ENCODE measurements at regions not wholly inside any gene's neighbourhood (a gene's known extent, or its start where the extent isn't known, plus 50 kb on each side); places are given as distances from the start of the nearest gene placed in this dataset.

- Mint-ChIP-seq H3K27ac (no peak overlapping the region), H3K27me3 (no peaks in the 10 kb centered on the region), H3K4me1 (no peaks in the 10 kb centered on the region), H3K4me3 (no peak overlapping the region), H3K36me3 (no peaks in the 10 kb centered on the region), H3K9me3 (peaks cover 0 to 9% (median 2%) of the 10 kb centered on the region in 11 donors)
- ChIA-PET CTCF (no interaction called here), POLR2A (no interaction called here)
- no peak for ATAC-seq
- no peaks in the 10 kb centered on the region for H3K27me3 ChIP-seq (ENCODE audit: control insufficient read depth in 2 of 2, insufficient read depth in 2 of 2, low read length in 2 of 2)
- H3K27ac ChIP-seq (ENCODE audit: low read depth, low read length) = no peak overlapping the region
- H3K4me1 ChIP-seq (ENCODE audit: control insufficient read depth in 2 of 2, insufficient read depth in 2 of 2, low read length in 2 of 2) = no peaks in the 10 kb centered on the region
- intact Hi-C loops (cut with micrococcal nuclease) = no loop called here
- no peaks in the 10 kb centered on the region for H3K36me3 ChIP-seq (ENCODE audit: control insufficient read depth in 2 of 3, insufficient read depth in 3 of 3, low read length in 3 of 3)
- no peak for DNase-seq
- H3K9me3 ChIP-seq (ENCODE audit: control insufficient read depth in 2 of 3, low read length in 3 of 3) = no peaks in the 10 kb centered on the region
- H3K4me3 ChIP-seq (ENCODE audit: low read length) = no peak overlapping the region
Observed at GRCh38 chr11:70772950-70773349, 374.6 kb downstream of the CTTN start.

DNA sequence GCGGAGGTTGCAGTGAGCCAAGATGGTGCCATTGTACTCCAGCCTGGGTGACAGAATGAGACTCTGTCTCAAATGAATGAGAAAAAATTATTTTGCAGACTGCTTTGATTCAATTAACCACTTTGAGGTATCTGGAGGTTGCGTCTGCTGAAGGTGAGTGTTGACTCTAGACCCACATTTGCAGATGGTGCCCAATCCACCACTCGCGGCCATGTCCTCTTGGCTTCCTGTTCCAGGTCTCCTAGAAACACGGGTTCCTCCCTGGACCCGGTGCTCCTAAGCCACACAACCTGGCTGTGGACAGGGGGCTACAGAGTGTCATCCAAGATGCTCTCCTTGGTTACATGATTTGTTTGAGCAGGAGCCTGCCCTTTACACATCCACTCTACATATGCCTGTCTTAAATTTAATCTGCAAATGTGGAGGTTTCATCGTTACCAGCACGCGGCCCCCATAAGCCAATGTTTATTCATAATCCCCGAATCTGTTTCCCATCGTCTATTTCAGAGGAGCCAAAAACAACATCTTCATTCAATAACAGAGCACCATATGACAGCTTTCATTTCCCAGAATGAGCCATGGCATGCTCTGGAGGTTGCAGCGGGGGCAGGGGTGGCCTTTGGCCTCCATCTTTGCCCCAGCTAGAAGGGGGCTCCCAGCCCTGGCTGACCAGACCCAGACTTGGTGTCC, 377.2 kb downstream of the CTTN start:
- no peaks in the 10 kb centered on the region for H3K36me3 ChIP-seq (ENCODE audit: control insufficient read depth in 2 of 3, insufficient read depth in 3 of 3, low read length in 3 of 3)
- H3K27ac ChIP-seq (ENCODE audit: low read depth, low read length) = no peak overlapping the region
- no peaks in the 10 kb centered on the region for H3K4me1 ChIP-seq (ENCODE audit: control insufficient read depth in 2 of 2, insufficient read depth in 2 of 2, low read length in 2 of 2)
- no peak overlapping the region for H3K4me3 Mint-ChIP-seq
- ChIA-PET CTCF (no interaction called here), POLR2A (no interaction called here)
- no peak overlapping the region for H3K4me3 ChIP-seq (ENCODE audit: low read length)
- no peaks in the 10 kb centered on the region for H3K36me3 Mint-ChIP-seq
- peaks cover 0 to 2% (median 0%) of the 10 kb centered on the region in 7 donors for H3K4me1 Mint-ChIP-seq
- no peak overlapping the region for H3K27ac Mint-ChIP-seq
- H3K9me3 Mint-ChIP-seq = peaks cover 0 to 9% (median 2%) of the 10 kb centered on the region in 11 donors
- no peaks in the 10 kb centered on the region for H3K9me3 ChIP-seq (ENCODE audit: control insufficient read depth in 2 of 3, low read length in 3 of 3)
- H3K27me3 ChIP-seq (ENCODE audit: control insufficient read depth in 2 of 2, insufficient read depth in 2 of 2, low read length in 2 of 2) = no peaks in the 10 kb centered on the region
- DNase-seq (no peak), ATAC-seq (no peak)
- intact Hi-C loops (cut with micrococcal nuclease) = no loop called here
- H3K27me3 Mint-ChIP-seq = no peaks in the 10 kb centered on the region

DNA sequence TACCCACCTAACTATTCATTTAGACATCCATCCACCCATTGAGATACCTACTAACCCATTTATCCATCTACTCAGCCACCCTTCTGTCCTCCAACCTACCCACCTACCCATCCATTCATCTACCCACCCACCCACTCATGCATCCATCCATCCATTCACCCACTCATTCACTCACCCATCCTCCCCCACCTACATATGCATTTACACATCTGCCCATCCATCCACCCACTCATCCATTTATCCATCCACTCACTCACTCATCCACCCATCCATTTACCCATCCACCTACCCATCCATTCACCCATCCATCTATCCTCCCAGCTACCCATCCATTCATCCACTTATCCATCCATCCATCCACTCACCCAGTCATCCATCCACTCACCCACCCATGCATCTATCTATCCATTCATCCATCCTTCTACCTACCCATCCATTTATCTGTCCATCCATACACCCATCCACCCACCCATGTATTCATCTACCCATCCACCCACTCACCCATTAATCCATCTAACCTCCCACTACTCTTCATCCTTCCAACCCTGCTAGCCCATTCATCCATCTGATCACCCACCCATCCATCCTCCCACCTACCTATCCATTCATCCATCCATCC, 378.7 kb downstream of the CTTN start:
- Mint-ChIP-seq H3K9me3 (peaks cover 0 to 9% (median 2%) of the 10 kb centered on the region in 11 donors), H3K4me1 (peaks cover 0 to 2% (median 0%) of the 10 kb centered on the region in 7 donors), H3K27ac (no peak overlapping the region), H3K27me3 (no peaks in the 10 kb centered on the region), H3K4me3 (no peak overlapping the region), H3K36me3 (no peaks in the 10 kb centered on the region)
- Histone ChIP-seq H3K27ac (ENCODE audit: low read depth, low read length) (no peak overlapping the region), H3K9me3 (ENCODE audit: control insufficient read depth in 2 of 3, low read length in 3 of 3) (no peaks in the 10 kb centered on the region), H3K4me1 (ENCODE audit: control insufficient read depth in 2 of 2, insufficient read depth in 2 of 2, low read length in 2 of 2) (no peaks in the 10 kb centered on the region), H3K4me3 (ENCODE audit: low read length) (no peak overlapping the region), H3K27me3 (ENCODE audit: control insufficient read depth in 2 of 2, insufficient read depth in 2 of 2, low read length in 2 of 2) (no peaks in the 10 kb centered on the region), H3K36me3 (ENCODE audit: control insufficient read depth in 2 of 3, insufficient read depth in 3 of 3, low read length in 3 of 3) (no peaks in the 10 kb centered on the region)
- POLR2A ChIA-PET = no interaction called here
- ATAC-seq = no peak
- intact Hi-C loops (cut with micrococcal nuclease) = no loop called here
- CTCF ChIA-PET = no interaction called here
- no peak for DNase-seq

- no peaks in the 10 kb centered on the region for H3K9me3 ChIP-seq (ENCODE audit: control insufficient read depth in 2 of 3, low read length in 3 of 3)
- H3K4me3 ChIP-seq (ENCODE audit: low read length) = no peak overlapping the region
- CTCF ChIA-PET = interaction anchor here (0.6 kb wide), 1 partner anchor 35 kb away, joined by 4 read pairs; no protein-coding TSS in a partner anchor
- no peaks in the 10 kb centered on the region for H3K4me1 ChIP-seq (ENCODE audit: control insufficient read depth in 2 of 2, insufficient read depth in 2 of 2, low read length in 2 of 2)
- no peaks in the 10 kb centered on the region for H3K27me3 ChIP-seq (ENCODE audit: control insufficient read depth in 2 of 2, insufficient read depth in 2 of 2, low read length in 2 of 2)
- H3K4me1 Mint-ChIP-seq = peaks cover 0 to 3% (median 0%) of the 10 kb centered on the region in 7 donors
- no peak overlapping the region for H3K4me3 Mint-ChIP-seq
- intact Hi-C loops (cut with micrococcal nuclease) = no loop called here
- no peak for DNase-seq
- no peak for ATAC-seq
- no peak overlapping the region for H3K27ac ChIP-seq (ENCODE audit: low read depth, low read length)
- POLR2A ChIA-PET = no interaction called here
- peaks cover 0 to 8% (median 2%) of the 10 kb centered on the region in 11 donors for H3K9me3 Mint-ChIP-seq
- no peaks in the 10 kb centered on the region for H3K36me3 ChIP-seq (ENCODE audit: control insufficient read depth in 2 of 3, insufficient read depth in 3 of 3, low read length in 3 of 3)
- H3K27ac Mint-ChIP-seq = no peak overlapping the region
- H3K27me3 Mint-ChIP-seq = no peaks in the 10 kb centered on the region
- H3K36me3 Mint-ChIP-seq = no peaks in the 10 kb centered on the region
Observed at GRCh38 chr11:70778883-70779282, 380.6 kb downstream of the CTTN start.

DNA sequence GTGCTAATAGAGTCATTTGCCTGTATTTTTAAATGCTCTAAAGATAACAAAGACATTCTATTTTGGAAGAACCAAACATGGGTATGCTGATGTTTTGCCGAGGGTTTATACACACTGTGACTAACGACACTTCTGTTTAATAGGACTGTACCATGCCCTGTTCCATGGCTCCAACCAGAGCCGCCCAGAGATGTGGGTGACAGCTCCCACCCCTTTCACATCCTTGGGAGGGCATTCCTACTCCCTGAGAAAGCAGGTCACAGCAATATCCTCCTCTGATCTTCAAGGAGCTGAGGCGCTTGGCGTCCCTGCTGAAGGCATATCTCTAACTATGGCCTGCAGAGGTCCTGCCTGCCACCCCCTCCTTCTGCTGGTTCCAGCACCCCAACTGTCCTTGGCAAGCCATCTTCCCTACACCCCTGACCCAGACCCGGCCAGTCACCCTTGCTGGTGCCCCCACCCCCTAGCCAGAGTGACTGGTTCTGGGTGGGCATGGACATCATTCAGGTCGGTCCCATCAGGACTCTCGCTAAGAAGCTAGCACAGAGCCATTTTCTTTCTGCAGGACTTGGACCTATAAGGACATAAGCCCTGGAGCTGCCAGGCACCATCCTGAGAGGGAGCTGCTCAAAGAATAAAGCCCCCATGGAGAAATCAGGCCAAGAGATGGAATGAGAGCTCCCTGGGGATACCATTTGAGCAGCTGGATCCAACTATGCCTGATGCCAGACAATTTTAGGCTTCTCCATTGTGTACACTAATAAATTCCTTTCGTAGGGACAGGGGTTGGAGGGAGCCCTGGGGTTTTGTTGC, 381.3 kb downstream of the CTTN start:
- no peaks in the 10 kb centered on the region for H3K4me1 ChIP-seq (ENCODE audit: control insufficient read depth in 2 of 2, insufficient read depth in 2 of 2, low read length in 2 of 2)
- intact Hi-C loops (cut with micrococcal nuclease) = no loop called here

DNA sequence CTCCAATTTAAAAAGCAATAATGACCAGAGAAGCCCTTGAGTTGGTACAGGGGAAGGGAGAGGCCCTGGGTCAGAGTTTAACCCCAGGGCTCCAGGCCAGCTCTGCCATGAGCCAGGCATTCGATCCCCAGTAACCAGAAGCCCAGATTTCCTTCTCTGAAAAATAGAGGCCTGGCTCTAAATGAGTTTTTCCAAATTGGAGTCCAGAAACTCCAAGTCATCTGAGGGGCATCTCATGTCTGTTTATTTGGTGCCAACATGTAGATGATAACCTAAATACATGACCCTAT, 381.9 kb downstream of the CTTN start:
- ChIA-PET CTCF (no interaction called here), POLR2A (no interaction called here)
- Mint-ChIP-seq H3K27me3 (peaks cover 0 to 1% (median 0%) of the 10 kb centered on the region in 5 donors), H3K36me3 (no peaks in the 10 kb centered on the region), H3K4me3 (no peak overlapping the region), H3K27ac (no peak overlapping the region), H3K9me3 (peaks cover 0 to 8% (median 0%) of the 10 kb centered on the region in 11 donors), H3K4me1 (peaks cover 0 to 3% (median 0%) of the 10 kb centered on the region in 7 donors)
- no peak overlapping the region for H3K27ac ChIP-seq (ENCODE audit: low read depth, low read length)
- intact Hi-C loops (cut with micrococcal nuclease) = no loop called here
- no peaks in the 10 kb centered on the region for H3K36me3 ChIP-seq (ENCODE audit: control insufficient read depth in 2 of 3, insufficient read depth in 3 of 3, low read length in 3 of 3)
- no peaks in the 10 kb centered on the region for H3K27me3 ChIP-seq (ENCODE audit: control insufficient read depth in 2 of 2, insufficient read depth in 2 of 2, low read length in 2 of 2)
- DNase-seq (no peak), ATAC-seq (no peak)
- no peak overlapping the region for H3K4me3 ChIP-seq (ENCODE audit: low read length)
- no peaks in the 10 kb centered on the region for H3K9me3 ChIP-seq (ENCODE audit: control insufficient read depth in 2 of 3, low read length in 3 of 3)
- H3K4me1 ChIP-seq (ENCODE audit: control insufficient read depth in 2 of 2, insufficient read depth in 2 of 2, low read length in 2 of 2) = no peaks in the 10 kb centered on the region

More for the DNA sequence above, 381.3 kb downstream of the CTTN start:
- H3K9me3 Mint-ChIP-seq = peaks cover 0 to 8% (median 0%) of the 10 kb centered on the region in 11 donors
- Histone ChIP-seq H3K27ac (ENCODE audit: low read depth, low read length) (no peak overlapping the region), H3K4me3 (ENCODE audit: low read length) (no peak overlapping the region), H3K36me3 (ENCODE audit: control insufficient read depth in 2 of 3, insufficient read depth in 3 of 3, low read length in 3 of 3) (no peaks in the 10 kb centered on the region), H3K9me3 (ENCODE audit: control insufficient read depth in 2 of 3, low read length in 3 of 3) (no peaks in the 10 kb centered on the region), H3K27me3 (ENCODE audit: control insufficient read depth in 2 of 2, insufficient read depth in 2 of 2, low read length in 2 of 2) (no peaks in the 10 kb centered on the region)
- H3K4me3 Mint-ChIP-seq = no peak overlapping the region
- DNase-seq = no peak
- H3K27me3 Mint-ChIP-seq = no peaks in the 10 kb centered on the region
- CTCF ChIA-PET = interaction anchor here (0.6 kb wide), 1 partner anchor 35 kb away, joined by 4 read pairs; no protein-coding TSS in a partner anchor
- no peak overlapping the region for H3K27ac Mint-ChIP-seq
- ATAC-seq = no peak
- POLR2A ChIA-PET = no interaction called here
- no peaks in the 10 kb centered on the region for H3K36me3 Mint-ChIP-seq
- peaks cover 0 to 3% (median 0%) of the 10 kb centered on the region in 7 donors for H3K4me1 Mint-ChIP-seq
